D341Med (cell line): ENCODE measurements at regions not wholly inside any gene's neighbourhood (a gene's known extent, or its start where the extent isn't known, plus 50 kb on each side); places are given as distances from the start of the nearest gene placed in this dataset.

ENCODE experiments used
- DNase-seq: peaks from one replicate; pipeline ENCODE4 v3.0.0; 2012; ENCODE audit warnings: low spot score

- DNase-seq: no peak
Measured at GRCh38 chr2:12083713-12084419, 337.4 kb downstream of the LPIN1 start.

- no peak for DNase-seq
Measured at GRCh38 chr2:12087175-12087574, 340.7 kb downstream of the LPIN1 start.

GRCh38 chr2:12087671-12088380 is 341.4 kb downstream of the LPIN1 start:
- DNase-seq: no peak

GRCh38 chr2:12089001-12089400 is 342.6 kb downstream of the LPIN1 start:
- no peak for DNase-seq

- no peak for DNase-seq
Measured at GRCh38 chr2:12089496-12089895, 343.1 kb downstream of the LPIN1 start.

- no peak for DNase-seq
Measured at GRCh38 chr2:12090072-12090471, 343.6 kb downstream of the LPIN1 start.

GRCh38 chr2:12090590-12090989 is 344.2 kb downstream of the LPIN1 start:
- no peak for DNase-seq

- DNase-seq: no peak
Measured at GRCh38 chr2:12091201-12091806, 344.9 kb downstream of the LPIN1 start.

- DNase-seq: no peak
Measured at GRCh38 chr2:12094134-12094533, 347.7 kb downstream of the LPIN1 start.

GRCh38 chr2:12096051-12096787 is 349.8 kb downstream of the LPIN1 start:
- DNase-seq: no peak

GRCh38 chr2:12096788-12097449 is 350.5 kb downstream of the LPIN1 start:
- DNase-seq: no peak

- no peak for DNase-seq
Measured at GRCh38 chr2:12097859-12098258, 351.4 kb downstream of the LPIN1 start.

- no peak for DNase-seq
Measured at GRCh38 chr2:12099374-12099773, 352.9 kb downstream of the LPIN1 start.

- DNase-seq: no peak
Measured at GRCh38 chr2:12102679-12103078, 356.2 kb downstream of the LPIN1 start.

- no peak for DNase-seq
Measured at GRCh38 chr2:12105180-12105579, 358.7 kb downstream of the LPIN1 start.

GRCh38 chr2:12106440-12107080 is 360.1 kb downstream of the LPIN1 start:
- no peak for DNase-seq

- DNase-seq: no peak
Measured at GRCh38 chr2:12107321-12107720, 360.9 kb downstream of the LPIN1 start.

- no peak for DNase-seq
Measured at GRCh38 chr2:12107939-12108338, 361.5 kb downstream of the LPIN1 start.

- no peak for DNase-seq
Measured at GRCh38 chr2:12109363-12110017, 363.1 kb downstream of the LPIN1 start.

GRCh38 chr2:12110074-12110473 is 363.6 kb downstream of the LPIN1 start:
- DNase-seq: no peak

GRCh38 chr2:12110481-12110880 is 364.0 kb downstream of the LPIN1 start:
- no peak for DNase-seq
